ENCODE measurements at regions not wholly inside any gene's neighbourhood (a gene's known extent, or its start where the extent isn't known, plus 50 kb on each side); places are given as distances from the start of the nearest gene placed in this dataset.

DNA sequence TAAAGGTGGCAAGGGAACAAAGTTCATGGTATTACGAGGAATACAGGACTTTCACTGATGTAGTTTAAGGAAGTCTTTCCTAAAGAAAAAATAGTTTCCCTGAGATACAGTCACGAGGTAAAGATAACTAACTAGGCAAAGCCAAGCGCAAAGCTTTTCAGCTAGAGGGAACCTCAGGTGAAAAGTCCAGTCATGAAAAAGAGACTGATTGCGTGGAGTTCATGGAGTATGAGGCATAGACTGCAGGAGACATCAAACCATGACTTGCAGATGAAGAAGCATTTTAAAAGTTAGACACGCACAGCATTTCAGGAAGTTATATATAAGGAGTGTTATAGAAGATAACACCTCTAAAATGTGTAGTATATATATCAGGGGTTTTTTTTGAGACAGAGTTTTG is 205.6 kb upstream of the ZNF184 start:
- no peak overlapping the region for H3K27ac ChIP-seq
- H3K4me1 ChIP-seq: peaks cover 3% of the 10 kb centered on the region
- ATAC-seq: no peak
- no peaks in the 10 kb centered on the region for H3K9me3 ChIP-seq
- TF ChIP-seq, protein P1, sequence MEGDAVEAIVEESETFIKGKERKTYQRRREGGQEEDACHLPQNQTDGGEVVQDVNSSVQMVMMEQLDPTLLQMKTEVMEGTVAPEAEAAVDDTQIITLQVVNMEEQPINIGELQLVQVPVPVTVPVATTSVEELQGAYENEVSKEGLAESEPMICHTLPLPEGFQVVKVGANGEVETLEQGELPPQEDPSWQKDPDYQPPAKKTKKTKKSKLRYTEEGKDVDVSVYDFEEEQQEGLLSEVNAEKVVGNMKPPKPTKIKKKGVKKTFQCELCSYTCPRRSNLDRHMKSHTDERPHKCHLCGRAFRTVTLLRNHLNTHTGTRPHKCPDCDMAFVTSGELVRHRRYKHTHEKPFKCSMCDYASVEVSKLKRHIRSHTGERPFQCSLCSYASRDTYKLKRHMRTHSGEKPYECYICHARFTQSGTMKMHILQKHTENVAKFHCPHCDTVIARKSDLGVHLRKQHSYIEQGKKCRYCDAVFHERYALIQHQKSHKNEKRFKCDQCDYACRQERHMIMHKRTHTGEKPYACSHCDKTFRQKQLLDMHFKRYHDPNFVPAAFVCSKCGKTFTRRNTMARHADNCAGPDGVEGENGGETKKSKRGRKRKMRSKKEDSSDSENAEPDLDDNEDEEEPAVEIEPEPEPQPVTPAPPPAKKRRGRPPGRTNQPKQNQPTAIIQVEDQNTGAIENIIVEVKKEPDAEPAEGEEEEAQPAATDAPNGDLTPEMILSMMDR (IDR thresholded peaks at IDR 0.05): no peak
- H3K27me3 ChIP-seq (ENCODE audit: low read depth): peaks cover 91% of the 10 kb centered on the region
- intact Hi-C loops (cut with DNase I): no loop called here
- H3K4me3 ChIP-seq: no peak overlapping the region
- no peaks in the 10 kb centered on the region for H3K36me3 ChIP-seq
- DNase-seq: no peak

DNA sequence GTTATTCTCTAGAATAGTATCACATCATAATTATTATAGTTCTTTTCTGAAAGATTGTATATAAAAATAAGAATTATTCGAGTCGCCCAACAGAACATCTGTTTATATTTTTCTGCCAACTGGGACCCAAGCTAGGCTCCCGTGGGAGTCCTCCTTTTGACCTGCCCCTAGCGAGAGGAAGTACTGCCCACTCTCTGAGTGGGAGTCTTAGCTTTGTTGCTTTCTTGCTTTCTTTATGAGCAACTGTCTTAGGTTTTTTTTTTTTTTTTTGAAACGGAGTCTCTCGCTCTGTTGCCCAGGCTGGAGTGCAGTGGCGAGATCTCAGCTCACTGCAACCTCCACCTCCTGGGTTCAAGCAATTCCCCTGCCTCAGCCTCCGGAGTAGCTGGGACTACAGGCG is 202.0 kb upstream of the ZNF184 start:
- no peaks in the 10 kb centered on the region for H3K9me3 ChIP-seq
- TF ChIP-seq, protein P1 (IDR thresholded peaks at IDR 0.05): no peak
- no peaks in the 10 kb centered on the region for H3K4me1 ChIP-seq
- H3K27me3 ChIP-seq (ENCODE audit: low read depth): peaks cover 96% of the 10 kb centered on the region
- H3K36me3 ChIP-seq: no peaks in the 10 kb centered on the region
- ATAC-seq (no peak), DNase-seq (no peak)
- no peak overlapping the region for H3K27ac ChIP-seq
- H3K4me3 ChIP-seq: no peak overlapping the region
- intact Hi-C loops (cut with DNase I): no loop called here

DNA sequence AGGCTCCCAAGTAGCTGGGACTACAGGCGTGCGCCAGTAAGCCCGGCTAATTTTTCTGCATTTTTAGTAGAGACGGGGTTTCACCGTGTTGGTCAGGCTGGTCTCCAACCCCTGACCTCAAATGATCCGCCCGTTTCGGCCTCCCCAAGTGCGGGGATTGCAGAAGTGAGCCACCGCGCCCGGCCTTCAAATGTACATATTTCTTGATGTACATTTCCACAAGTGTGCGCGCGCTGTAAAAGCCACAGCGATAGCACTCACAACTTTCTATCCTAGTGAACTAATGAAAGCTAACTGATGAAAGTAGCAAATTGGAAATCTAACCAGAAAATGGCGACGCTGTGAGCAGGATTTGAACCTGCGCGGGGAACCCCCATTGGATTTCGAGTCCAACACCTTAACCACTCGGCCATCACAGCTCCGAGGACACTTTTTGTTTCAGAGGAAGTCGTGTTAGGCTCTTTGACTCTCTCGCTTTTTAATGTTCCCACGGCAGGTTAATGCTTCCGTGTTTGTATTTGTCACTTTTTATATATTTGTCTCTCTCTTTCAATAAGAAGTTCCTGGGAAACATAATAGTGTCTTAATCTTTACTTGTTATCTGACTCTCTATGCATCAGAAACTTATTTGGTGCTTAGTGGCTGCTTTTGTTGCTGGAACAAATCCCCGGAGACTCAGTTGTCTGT is 199.4 kb upstream of the ZNF184 start:
- H3K27me3 ChIP-seq (ENCODE audit: low read depth): peaks cover 96% of the 10 kb centered on the region
- H3K9me3 ChIP-seq: no peaks in the 10 kb centered on the region
- intact Hi-C loops (cut with DNase I): no loop called here
- no peaks in the 10 kb centered on the region for H3K36me3 ChIP-seq
- no peak overlapping the region for H3K27ac ChIP-seq
- no peak overlapping the region for H3K4me3 ChIP-seq
- DNase-seq (no peak), ATAC-seq (no peak)
- TF ChIP-seq, protein P1 (IDR thresholded peaks at IDR 0.05): no peak
- no peaks in the 10 kb centered on the region for H3K4me1 ChIP-seq

DNA sequence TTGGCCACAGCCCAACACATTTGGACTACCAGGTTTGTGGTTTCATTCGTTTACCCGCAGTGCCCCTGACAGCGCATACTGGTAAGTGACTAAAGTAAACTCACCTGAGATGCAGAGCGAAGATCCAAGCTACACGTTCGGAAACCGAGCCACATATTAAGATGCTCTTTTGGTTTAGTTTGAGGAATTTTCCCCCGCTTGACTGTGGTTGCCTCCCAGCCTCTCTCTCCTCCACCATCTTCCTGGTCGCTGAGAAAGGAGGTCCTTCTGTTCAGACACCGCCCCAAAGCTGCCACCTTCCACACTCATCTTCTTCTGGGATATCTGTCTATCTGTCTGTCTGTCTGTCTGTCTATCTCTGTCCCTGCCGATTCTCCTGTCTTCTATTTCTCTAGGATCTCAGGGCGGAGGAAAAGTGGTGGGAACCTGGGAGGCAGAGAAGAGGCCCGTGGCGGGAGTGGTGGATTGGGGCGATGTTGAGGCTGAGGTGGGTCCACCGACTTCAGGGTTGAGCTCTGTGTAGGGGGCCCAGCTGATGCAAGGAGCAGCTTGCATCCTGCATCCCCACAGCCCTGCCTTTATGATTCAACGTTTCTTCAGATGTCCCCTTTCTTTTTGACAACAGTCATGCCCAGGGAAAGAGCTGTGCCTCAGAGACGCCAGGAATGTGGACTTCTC is 196.9 kb upstream of the ZNF184 start:
- Histone ChIP-seq H3K4me3 (no peak overlapping the region), H3K27me3 (ENCODE audit: low read depth) (peaks cover 95% of the 10 kb centered on the region), H3K27ac (no peak overlapping the region), H3K9me3 (no peaks in the 10 kb centered on the region), H3K4me1 (no peaks in the 10 kb centered on the region), H3K36me3 (no peaks in the 10 kb centered on the region)
- DNase-seq (no peak), ATAC-seq (no peak)
- intact Hi-C loops (cut with DNase I): no loop called here
- TF ChIP-seq, protein P1 (IDR thresholded peaks at IDR 0.05): no peak

DNA sequence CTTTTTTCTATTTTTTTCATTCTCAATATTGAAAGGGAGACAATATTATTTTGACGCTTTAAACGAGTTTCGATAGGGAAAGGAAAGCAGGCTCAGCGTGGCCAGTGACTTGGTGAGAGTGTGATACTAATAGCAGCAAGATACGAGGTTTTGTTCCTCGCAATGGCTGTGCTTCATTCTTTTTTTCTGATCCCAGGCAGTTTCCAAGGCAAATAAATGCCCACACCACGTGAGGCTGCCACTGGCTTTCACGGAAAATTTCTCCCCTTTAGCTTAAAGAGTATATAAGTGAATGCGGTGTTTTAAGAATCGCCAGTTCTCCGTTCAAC is 196.4 kb upstream of the ZNF184 start:
- no peak overlapping the region for H3K27ac ChIP-seq
- H3K4me1 ChIP-seq: no peaks in the 10 kb centered on the region
- ATAC-seq (no peak), DNase-seq (no peak)
- no peaks in the 10 kb centered on the region for H3K36me3 ChIP-seq
- intact Hi-C loops (cut with DNase I): no loop called here
- H3K27me3 ChIP-seq (ENCODE audit: low read depth): peaks cover 93% of the 10 kb centered on the region
- TF ChIP-seq, protein P1 (IDR thresholded peaks at IDR 0.05): no peak
- H3K9me3 ChIP-seq: no peaks in the 10 kb centered on the region
- no peak overlapping the region for H3K4me3 ChIP-seq
